RWPE1 (cell line): ENCODE measurements at regions not wholly inside any gene's neighbourhood (a gene's known extent, or its start where the extent isn't known, plus 50 kb on each side); places are given as distances from the start of the nearest gene placed in this dataset.

Source experiments
- CTCF ChIA-PET: fragments of 350-600 bp; sonication (Branson Sonifier 250); formaldehyde crosslinking; extraction: SDS; loops from one replicate; lab custom pipeline; 2021; lab: Yijun Ruan, JAX
- POLR2A ChIA-PET: fragments of 400-600 bp; formaldehyde crosslinking; extraction: SDS; loops from one replicate; lab custom pipeline; 2020; ENCODE audit warnings: antibody characterized with exemption; ENCODE audit not compliant: low non-redundant PET; lab: Yijun Ruan, JAX
- DNase-seq: peaks from one replicate; pipeline ENCODE4 v3.0.0; 2012; ENCODE audit warnings: low spot score
- H3K27ac ChIP-seq: fragments of 450-650 bp; 2 replicates; pipeline ENCODE4 v1.5.1; 2017
- TF ChIP-seq, protein P1 (sequence below): fragments of 450-650 bp; conservative IDR thresholded peaks from 2 replicates; pipeline ENCODE4 v1.5.1; 2017; ENCODE audit warnings: low read depth, mild to moderate bottlenecking

DNA sequence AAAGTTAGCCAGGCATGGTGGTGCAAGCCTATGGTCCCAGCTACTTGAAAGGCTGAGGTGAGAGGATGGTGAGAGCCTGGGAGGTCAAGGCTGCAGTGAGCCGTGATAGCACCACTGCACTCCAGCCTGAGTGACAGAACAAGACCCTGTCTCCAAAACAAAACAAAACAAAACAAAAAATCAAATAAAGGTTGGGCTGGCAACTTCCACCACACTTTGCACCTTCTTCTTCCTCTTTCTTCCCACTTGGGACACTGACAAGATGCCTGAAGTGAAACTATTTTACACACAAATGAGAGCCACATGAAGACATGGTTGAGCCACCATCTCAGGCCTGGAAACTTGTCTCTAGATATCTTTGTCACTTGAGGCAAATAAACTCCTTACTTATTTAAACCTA, 53.8 kb upstream of the CCDC28A start:
- POLR2A ChIA-PET = no interaction called here
- DNase-seq = no peak
- TF ChIP-seq, protein P1, sequence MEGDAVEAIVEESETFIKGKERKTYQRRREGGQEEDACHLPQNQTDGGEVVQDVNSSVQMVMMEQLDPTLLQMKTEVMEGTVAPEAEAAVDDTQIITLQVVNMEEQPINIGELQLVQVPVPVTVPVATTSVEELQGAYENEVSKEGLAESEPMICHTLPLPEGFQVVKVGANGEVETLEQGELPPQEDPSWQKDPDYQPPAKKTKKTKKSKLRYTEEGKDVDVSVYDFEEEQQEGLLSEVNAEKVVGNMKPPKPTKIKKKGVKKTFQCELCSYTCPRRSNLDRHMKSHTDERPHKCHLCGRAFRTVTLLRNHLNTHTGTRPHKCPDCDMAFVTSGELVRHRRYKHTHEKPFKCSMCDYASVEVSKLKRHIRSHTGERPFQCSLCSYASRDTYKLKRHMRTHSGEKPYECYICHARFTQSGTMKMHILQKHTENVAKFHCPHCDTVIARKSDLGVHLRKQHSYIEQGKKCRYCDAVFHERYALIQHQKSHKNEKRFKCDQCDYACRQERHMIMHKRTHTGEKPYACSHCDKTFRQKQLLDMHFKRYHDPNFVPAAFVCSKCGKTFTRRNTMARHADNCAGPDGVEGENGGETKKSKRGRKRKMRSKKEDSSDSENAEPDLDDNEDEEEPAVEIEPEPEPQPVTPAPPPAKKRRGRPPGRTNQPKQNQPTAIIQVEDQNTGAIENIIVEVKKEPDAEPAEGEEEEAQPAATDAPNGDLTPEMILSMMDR = no peak
- CTCF ChIA-PET = no interaction called here
- no peak overlapping the region for H3K27ac ChIP-seq

- no peak for DNase-seq
- TF ChIP-seq, protein P1 = no peak
- ChIA-PET POLR2A (no interaction called here), CTCF (no interaction called here)
- no peak overlapping the region for H3K27ac ChIP-seq
Observed at GRCh38 chr6:138722425-138723371, 50.9 kb upstream of the CCDC28A start.
